Retinal pigment epithelial cell (primary cell): ENCODE measurements at regions not wholly inside any gene's neighbourhood (a gene's known extent, or its start where the extent isn't known, plus 50 kb on each side); places are given as distances from the start of the nearest gene placed in this dataset.

Source experiments
- DNase-seq: peaks from one replicate; pipeline ENCODE4 v3.0.0-alpha.2; 2010; ENCODE audit warnings: low read depth
- H3K4me3 ChIP-seq: 2 replicates; pipeline ENCODE4 v1.5.1; 2011; ENCODE audit warnings: mild to moderate bottlenecking, low read length, control low read depth, moderate library complexity
- CTCF ChIP-seq: conservative IDR thresholded peaks from 2 replicates; pipeline ENCODE4 v1.5.1; 2011; ENCODE audit warnings: low read depth, low read length, control low read depth, inconsistent platforms

- DNase-seq = no peak
- H3K4me3 ChIP-seq = no peak overlapping the region
- TF ChIP-seq CTCF = no peak
Observed at GRCh38 chr19:28345811-28346210, 867.1 kb downstream of the UQCRFS1 start.

DNA sequence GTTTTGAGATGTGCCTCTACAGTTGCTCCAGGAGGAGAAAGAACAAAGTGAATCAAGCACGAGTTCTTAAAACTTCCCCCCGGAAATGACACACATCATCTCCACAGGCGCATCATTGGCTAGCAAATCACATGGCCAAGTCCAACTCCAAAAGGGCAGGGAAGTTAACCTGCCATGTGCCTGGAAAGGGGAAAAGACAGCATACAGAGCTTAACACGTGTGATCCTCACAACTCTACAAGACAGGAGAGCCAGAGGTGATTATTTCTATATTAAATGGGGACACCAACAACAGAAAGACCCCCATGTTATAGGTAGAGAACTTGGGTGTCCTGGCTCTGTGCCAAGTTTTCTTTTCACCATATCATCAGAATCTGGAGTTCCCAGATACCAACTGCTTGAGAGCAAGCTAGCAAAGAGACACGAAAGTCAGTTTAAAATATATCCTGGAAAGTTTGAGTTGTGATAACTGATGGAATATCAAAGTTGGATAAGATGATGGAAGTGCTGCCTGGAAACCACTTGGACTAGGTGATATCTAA is 871.1 kb downstream of the UQCRFS1 start:
- H3K4me3 ChIP-seq = no peak overlapping the region
- no peak for DNase-seq
- TF ChIP-seq CTCF = no peak

DNA sequence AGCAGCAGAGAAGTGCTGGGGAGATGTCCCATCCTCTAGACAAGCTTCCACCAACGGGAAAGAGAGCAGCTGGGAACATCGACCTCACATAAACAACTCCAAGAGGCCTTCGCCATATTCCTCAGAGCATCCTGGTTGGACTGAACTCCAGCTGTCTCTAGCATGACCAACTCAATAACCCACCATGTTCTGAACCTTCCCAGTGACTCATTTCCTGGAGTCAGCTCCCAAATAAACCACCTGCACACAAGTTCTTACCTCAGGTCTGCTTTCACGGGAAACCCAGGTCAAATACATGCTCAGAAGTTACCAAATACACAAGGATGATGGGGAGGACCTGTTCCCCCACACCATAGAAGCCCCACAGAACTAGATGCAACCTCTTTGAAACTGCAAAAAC is 878.5 kb downstream of the UQCRFS1 start:
- no peak for DNase-seq
- TF ChIP-seq CTCF = no peak
- H3K4me3 ChIP-seq = no peak overlapping the region

- H3K4me3 ChIP-seq = no peak overlapping the region
- no peak for DNase-seq
- no peak for TF ChIP-seq CTCF
Observed at GRCh38 chr19:28333909-28334308, 879.0 kb downstream of the UQCRFS1 start.

DNA sequence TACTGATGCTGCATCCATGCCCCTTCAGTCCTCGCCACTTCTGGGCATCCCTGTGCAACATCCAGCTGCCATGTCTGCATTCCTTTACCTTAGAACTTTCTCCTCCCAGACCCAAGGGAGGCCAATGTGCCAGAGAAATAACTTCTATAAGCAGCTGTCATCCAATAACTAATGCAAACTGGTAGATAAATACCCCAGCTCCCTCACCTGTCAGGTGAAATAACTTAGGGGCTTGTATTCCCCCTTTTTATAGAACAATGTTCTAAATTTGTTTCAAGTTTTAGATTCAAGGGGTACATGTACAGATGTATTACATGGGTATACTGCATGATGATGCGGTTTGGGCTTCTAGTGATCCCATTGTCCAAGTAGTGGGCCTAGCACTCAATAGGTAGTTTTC is 880.1 kb downstream of the UQCRFS1 start:
- DNase-seq = no peak
- no peak for TF ChIP-seq CTCF
- H3K4me3 ChIP-seq = no peak overlapping the region

- no peak overlapping the region for H3K4me3 ChIP-seq
- TF ChIP-seq CTCF = no peak
- no peak for DNase-seq
Observed at GRCh38 chr19:28332351-28332750, 880.6 kb downstream of the UQCRFS1 start.

- no peak for TF ChIP-seq CTCF
- no peak for DNase-seq
- H3K4me3 ChIP-seq = no peak overlapping the region
Observed at GRCh38 chr19:28331596-28331995, 881.4 kb downstream of the UQCRFS1 start.
